SK-N-SH (cell line): ENCODE measurements at regions not wholly inside any gene's neighbourhood (a gene's known extent, or its start where the extent isn't known, plus 50 kb on each side); places are given as distances from the start of the nearest gene placed in this dataset.

Source experiments
- CTCF ChIA-PET: fragments of 300-600, 350-600 bp; formaldehyde crosslinking; extraction: SDS; loops from one replicate; lab custom pipeline; 2021; lab: Yijun Ruan, JAX
- POLR2A ChIA-PET: fragments of 350-600 bp; sonication (Branson Sonifier 250); formaldehyde crosslinking; extraction: SDS; loops from one replicate; lab custom pipeline; 2020; ENCODE audit warnings: antibody characterized with exemption, inconsistent platforms; lab: Yijun Ruan, JAX
- DNase-seq: peaks from one replicate; pipeline ENCODE4 v3.0.0; 2012
- H2AFZ ChIP-seq: fragments of 200-600 bp; sonication (generic); 2 replicates; pipeline ENCODE4 v1.8.1; 2016; ENCODE audit warnings: antibody characterized with exemption, mild to moderate bottlenecking, low read depth
- H3F3A ChIP-seq: fragments of 200-600 bp; sonication (generic); replicated peaks from 2 replicates; pipeline ENCODE3; 2016; ENCODE audit warnings: antibody characterized with exemption, mild to moderate bottlenecking; ENCODE audit not compliant: insufficient read depth
- H3K27ac ChIP-seq, 2 experiments: fragments of 200-500 bp in 1 of 2; fragments of 200-600 bp in 1 of 2; sonication (Bioruptor generic) in 1 of 2; sonication (generic), shearing (Covaris generic) in 1 of 2; 2 replicates each; pipeline versions ENCODE4 v1.5.1 to v1.6.1; 2014 to 2016; ENCODE audit warnings: low read depth in 2 of 2, inconsistent platforms in 1 of 2, low read length in 1 of 2, mild to moderate bottlenecking in 1 of 2, mixed read lengths in 1 of 2
- H3K27me3 ChIP-seq: fragments of 200-600 bp; sonication (generic), shearing (Covaris generic); 2 replicates; pipeline ENCODE4 v1.6.1; 2016; ENCODE audit warnings: mixed run types; ENCODE audit not compliant: insufficient read depth
- H3K36me3 ChIP-seq, 2 experiments: fragments of 200-500 bp in 1 of 2; fragments of 200-600 bp in 1 of 2; sonication (Bioruptor generic) in 1 of 2; sonication (generic) in 1 of 2; replicated peaks in 1 of 2; 2 replicates each; pipeline versions ENCODE3 to v1.5.1; 2014 to 2016; ENCODE audit warnings: low read length in 1 of 2, mild to moderate bottlenecking in 1 of 2; ENCODE audit not compliant: insufficient read depth in 2 of 2, control insufficient read depth in 1 of 2
- H3K4me1 ChIP-seq, 2 experiments: fragments of 200-500 bp in 1 of 2; fragments of 200-600 bp in 1 of 2; sonication (Bioruptor generic) in 1 of 2; sonication (generic), shearing (Covaris generic) in 1 of 2; 2 replicates each; pipeline versions ENCODE4 v1.5.1 to v1.6.1; 2014 to 2016; ENCODE audit warnings: low read depth in 1 of 2, low read length in 1 of 2, mixed run types in 1 of 2; ENCODE audit not compliant: insufficient read depth in 2 of 2, control insufficient read depth in 1 of 2
- H3K4me2 ChIP-seq: fragments of 200-600 bp; sonication (generic), shearing (Covaris generic); 2 replicates; pipeline ENCODE4 v1.6.1; 2017; ENCODE audit warnings: mixed run types
- H3K4me3 ChIP-seq, 2 experiments: fragments of 200-500 bp in 1 of 2; fragments of 200-600 bp in 1 of 2; sonication (Bioruptor generic) in 1 of 2; sonication (generic), shearing (Covaris generic) in 1 of 2; 2 replicates each; pipeline versions ENCODE4 v1.5.1 to v1.8.1; 2014 to 2016; ENCODE audit warnings: low read depth in 2 of 2, inconsistent platforms in 1 of 2, low read length in 1 of 2, mild to moderate bottlenecking in 1 of 2, mixed read lengths in 1 of 2, moderate library complexity in 1 of 2
- H3K79me2 ChIP-seq: fragments of 200-600 bp; sonication (generic); 2 replicates; pipeline ENCODE4 v1.8.1; 2017; ENCODE audit warnings: mild to moderate bottlenecking; ENCODE audit not compliant: insufficient read depth
- H3K9ac ChIP-seq: fragments of 200-600 bp; sonication (generic); 2 replicates; pipeline ENCODE4 v1.6.1; 2017; ENCODE audit warnings: mixed run types
- H3K9me2 ChIP-seq: fragments of 200-600 bp; sonication (generic); 2 replicates; pipeline ENCODE4 v1.6.1; 2017; ENCODE audit warnings: mixed run types
- H3K9me3 ChIP-seq: fragments of 200-600 bp; sonication (generic); 2 replicates; pipeline ENCODE4 v1.6.1; 2017; ENCODE audit warnings: mixed run types, mild to moderate bottlenecking, moderate library complexity
- H4K20me1 ChIP-seq: fragments of 200-600 bp; sonication (generic); 2 replicates; pipeline ENCODE4 v1.6.1; 2017; ENCODE audit warnings: mild to moderate bottlenecking, mixed run types; ENCODE audit not compliant: insufficient read depth
- CHD2 ChIP-seq: fragments of 150-350 bp; IDR thresholded peaks from 2 replicates; pipeline ENCODE4 v1.6.1; 2018; ENCODE audit warnings: low read length; ENCODE audit not compliant: partially characterized antibody
- ELF1 ChIP-seq: IDR thresholded peaks from 2 replicates; pipeline ENCODE4 v1.4.0; 2012
- EP300 ChIP-seq, 2 experiments: IDR thresholded peaks; 2 replicates each; pipeline versions ENCODE4 v1.4.0 to v1.6.1; 2012; ENCODE audit warnings: borderline replicate concordance in 1 of 2, low read depth in 1 of 2, low read length in 1 of 2
- EZH2phosphoT487 ChIP-seq: fragments of 200-600 bp; sonication (generic); IDR thresholded peaks from 2 replicates; pipeline ENCODE4 v1.6.1; 2017; ENCODE audit warnings: low read depth, mixed run types, mild to moderate bottlenecking, antibody characterized with exemption, moderate library complexity, borderline replicate concordance
- FOXM1 ChIP-seq: IDR thresholded peaks from 2 replicates; pipeline ENCODE4 v1.4.0; 2012; ENCODE audit warnings: low read depth, mild to moderate bottlenecking
- GABPA ChIP-seq: IDR thresholded peaks from 2 replicates; pipeline ENCODE4 v1.4.0; 2012; ENCODE audit warnings: low read depth, mild to moderate bottlenecking
- JUND ChIP-seq: IDR thresholded peaks from 2 replicates; pipeline ENCODE4 v1.4.0; 2012
- MXI1 ChIP-seq: IDR thresholded peaks from 2 replicates; pipeline ENCODE4 v1.6.1; 2012; ENCODE audit warnings: mild to moderate bottlenecking, low read depth, low read length, improper control_type of control experiment
- NFIC ChIP-seq: IDR thresholded peaks from 2 replicates; pipeline ENCODE4 v1.4.0; 2012; ENCODE audit warnings: borderline replicate concordance
- POLR2AphosphoS5 ChIP-seq: IDR thresholded peaks from 2 replicates; pipeline ENCODE4 v1.6.1; 2012; ENCODE audit warnings: low read depth, low read length
- TEAD4 ChIP-seq: IDR thresholded peaks from 2 replicates; pipeline ENCODE4 v1.4.0; 2012; ENCODE audit warnings: mild to moderate bottlenecking, borderline replicate concordance; ENCODE audit not compliant: insufficient read depth
- YY1 ChIP-seq: IDR thresholded peaks from 2 replicates; pipeline ENCODE4 v1.4.0; 2012; ENCODE audit warnings: low read depth, mild to moderate bottlenecking
- WGBS: methylation state at CpG from one replicate; pipeline ENCODE4 v1.1.6; 2017; ENCODE audit warnings: low lambda C conversion rate; 5-methylcytosine and 5-hydroxymethylcytosine counted together
- TF ChIP-seq, protein P1 (sequence below): IDR thresholded peaks from 2 replicates; pipeline ENCODE4 v1.6.1; 2012; ENCODE audit warnings: mild to moderate bottlenecking, low read depth, low read length, moderate library complexity
- TF ChIP-seq, protein P2 (sequence below): IDR thresholded peaks from 2 replicates; pipeline ENCODE4 v1.4.0; 2012; ENCODE audit warnings: low read depth, borderline replicate concordance
- TF ChIP-seq, protein P3 (sequence below): IDR thresholded peaks from 2 replicates; pipeline ENCODE4 v1.4.0; 2012; ENCODE audit warnings: low read depth, borderline replicate concordance
- TF ChIP-seq, protein P4 (sequence below): fragments of 150-350 bp; IDR thresholded peaks from 2 replicates; pipeline ENCODE4 v1.6.1; 2016; ENCODE audit warnings: mild to moderate bottlenecking, low read depth, low read length

DNA sequence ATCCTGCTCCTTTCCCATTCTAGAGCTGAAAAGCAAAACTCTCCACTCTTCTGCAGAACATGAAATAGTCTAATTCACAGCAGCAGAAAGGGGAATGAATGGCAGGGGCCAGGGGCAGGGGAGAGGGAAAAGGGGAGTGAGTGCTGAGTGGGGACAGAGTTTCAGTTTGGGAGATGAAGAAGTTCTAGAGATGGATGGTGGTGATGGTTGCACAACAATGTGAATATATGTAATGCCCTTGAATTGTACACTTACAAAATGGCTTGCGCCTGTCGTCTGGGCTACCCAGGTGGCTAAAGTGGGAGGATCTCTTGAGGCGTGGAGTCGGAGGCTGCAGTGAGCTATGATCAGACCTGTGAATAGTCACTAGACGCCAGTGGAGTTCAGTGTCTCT lies 78.5 kb upstream of the MEF2A start:
- H3K9ac ChIP-seq = no peak overlapping the region
- POLR2A ChIA-PET = no interaction called here

DNA sequence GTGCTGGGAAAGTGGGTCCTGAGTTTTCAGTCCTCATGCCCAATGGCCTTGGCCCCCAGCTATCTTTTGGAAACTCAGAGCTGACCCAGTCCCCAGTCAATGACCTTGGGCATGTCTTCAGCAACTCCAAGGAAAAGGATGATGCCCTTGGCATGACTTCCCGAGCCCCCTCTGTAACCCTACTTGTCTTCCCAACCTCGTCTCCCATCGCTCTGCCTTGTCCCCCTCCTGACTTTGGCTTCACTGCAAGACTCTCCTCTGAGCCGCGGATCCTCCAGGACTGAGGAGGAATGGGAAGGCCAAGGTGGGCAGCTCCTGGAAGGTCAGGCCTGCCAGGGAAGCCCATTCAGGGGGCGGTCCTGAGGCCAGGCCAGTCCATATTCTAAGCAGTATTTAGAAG lies 73.5 kb upstream of the MEF2A start:
- Histone ChIP-seq H2AFZ (no peak overlapping the region), H3K79me2 (no peaks in the 10 kb centered on the region), H3K27ac (no peak overlapping the region), H3K9me2 (no peaks in the 10 kb centered on the region), H3K36me3 (no peaks in the 10 kb centered on the region), H3K4me2 (no peak overlapping the region), H3K4me1 (peaks cover under 1 to 2% of the 10 kb centered on the region in 2 experiments; a peak in 3 of 4 replicates), H4K20me1 (no peaks in the 10 kb centered on the region), H3K9me3 (no peaks in the 10 kb centered on the region), H3K4me3 (no peak overlapping the region), H3K27me3 (no peaks in the 10 kb centered on the region), H3F3A (no peaks in the 10 kb centered on the region), H3K9ac (no peak overlapping the region)
- CTCF ChIA-PET = interaction anchor here (0.8 kb wide), 1 partner anchor 212 kb away, joined by 3 read pairs; no protein-coding TSS in a partner anchor
- POLR2A ChIA-PET = interaction anchor here (0.6 kb wide), 1 partner anchor 8 kb away, joined by 3 read pairs; no protein-coding TSS in a partner anchor
- WGBS = 82% methylated on average over 6 of the region's 6 CpGs
- no peak for DNase-seq
- TF ChIP-seq, protein P1, sequence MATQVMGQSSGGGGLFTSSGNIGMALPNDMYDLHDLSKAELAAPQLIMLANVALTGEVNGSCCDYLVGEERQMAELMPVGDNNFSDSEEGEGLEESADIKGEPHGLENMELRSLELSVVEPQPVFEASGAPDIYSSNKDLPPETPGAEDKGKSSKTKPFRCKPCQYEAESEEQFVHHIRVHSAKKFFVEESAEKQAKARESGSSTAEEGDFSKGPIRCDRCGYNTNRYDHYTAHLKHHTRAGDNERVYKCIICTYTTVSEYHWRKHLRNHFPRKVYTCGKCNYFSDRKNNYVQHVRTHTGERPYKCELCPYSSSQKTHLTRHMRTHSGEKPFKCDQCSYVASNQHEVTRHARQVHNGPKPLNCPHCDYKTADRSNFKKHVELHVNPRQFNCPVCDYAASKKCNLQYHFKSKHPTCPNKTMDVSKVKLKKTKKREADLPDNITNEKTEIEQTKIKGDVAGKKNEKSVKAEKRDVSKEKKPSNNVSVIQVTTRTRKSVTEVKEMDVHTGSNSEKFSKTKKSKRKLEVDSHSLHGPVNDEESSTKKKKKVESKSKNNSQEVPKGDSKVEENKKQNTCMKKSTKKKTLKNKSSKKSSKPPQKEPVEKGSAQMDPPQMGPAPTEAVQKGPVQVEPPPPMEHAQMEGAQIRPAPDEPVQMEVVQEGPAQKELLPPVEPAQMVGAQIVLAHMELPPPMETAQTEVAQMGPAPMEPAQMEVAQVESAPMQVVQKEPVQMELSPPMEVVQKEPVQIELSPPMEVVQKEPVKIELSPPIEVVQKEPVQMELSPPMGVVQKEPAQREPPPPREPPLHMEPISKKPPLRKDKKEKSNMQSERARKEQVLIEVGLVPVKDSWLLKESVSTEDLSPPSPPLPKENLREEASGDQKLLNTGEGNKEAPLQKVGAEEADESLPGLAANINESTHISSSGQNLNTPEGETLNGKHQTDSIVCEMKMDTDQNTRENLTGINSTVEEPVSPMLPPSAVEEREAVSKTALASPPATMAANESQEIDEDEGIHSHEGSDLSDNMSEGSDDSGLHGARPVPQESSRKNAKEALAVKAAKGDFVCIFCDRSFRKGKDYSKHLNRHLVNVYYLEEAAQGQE = no peak
- TF ChIP-seq, protein P2, sequence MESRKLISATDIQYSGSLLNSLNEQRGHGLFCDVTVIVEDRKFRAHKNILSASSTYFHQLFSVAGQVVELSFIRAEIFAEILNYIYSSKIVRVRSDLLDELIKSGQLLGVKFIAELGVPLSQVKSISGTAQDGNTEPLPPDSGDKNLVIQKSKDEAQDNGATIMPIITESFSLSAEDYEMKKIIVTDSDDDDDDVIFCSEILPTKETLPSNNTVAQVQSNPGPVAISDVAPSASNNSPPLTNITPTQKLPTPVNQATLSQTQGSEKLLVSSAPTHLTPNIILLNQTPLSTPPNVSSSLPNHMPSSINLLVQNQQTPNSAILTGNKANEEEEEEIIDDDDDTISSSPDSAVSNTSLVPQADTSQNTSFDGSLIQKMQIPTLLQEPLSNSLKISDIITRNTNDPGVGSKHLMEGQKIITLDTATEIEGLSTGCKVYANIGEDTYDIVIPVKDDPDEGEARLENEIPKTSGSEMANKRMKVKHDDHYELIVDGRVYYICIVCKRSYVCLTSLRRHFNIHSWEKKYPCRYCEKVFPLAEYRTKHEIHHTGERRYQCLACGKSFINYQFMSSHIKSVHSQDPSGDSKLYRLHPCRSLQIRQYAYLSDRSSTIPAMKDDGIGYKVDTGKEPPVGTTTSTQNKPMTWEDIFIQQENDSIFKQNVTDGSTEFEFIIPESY = no peak
- TF ChIP-seq TEAD4 (no peak), FOXM1 (no peak), JUND (no peak), EP300 (IDR thresholded peaks at IDR 0.05; ENCODE audit: borderline replicate concordance in 1 of 2, low read depth in 1 of 2, low read length in 1 of 2) (no peak), YY1 (no peak)

More for the DNA sequence above, 78.5 kb upstream of the MEF2A start:
- Histone ChIP-seq H3K9me3 (no peaks in the 10 kb centered on the region), H3K4me1 (peaks cover 7 to 16% of the 10 kb centered on the region in 2 experiments; a peak in 3 of 4 replicates), H3K27me3 (no peaks in the 10 kb centered on the region), H2AFZ (peak overlapping the region; percentile 23; the same call in 1 of the 2 replicates), H4K20me1 (no peaks in the 10 kb centered on the region), H3K79me2 (no peaks in the 10 kb centered on the region), H3K36me3 (no peaks in the 10 kb centered on the region), H3K27ac (no peak overlapping the region), H3K9me2 (no peaks in the 10 kb centered on the region), H3F3A (no peaks in the 10 kb centered on the region), H3K4me2 (no peak overlapping the region), H3K4me3 (no peak overlapping the region)
- CTCF ChIA-PET = interaction anchor here (1.6 kb wide), 1 partner anchor 217 kb away, joined by 4 read pairs; no protein-coding TSS in a partner anchor
- WGBS = 96% methylated on average over 5 of the region's 5 CpGs
- TF ChIP-seq ELF1 (no peak), EZH2phosphoT487 (no peak), NFIC (no peak), GABPA (no peak), POLR2AphosphoS5 (no peak), CHD2 (no peak), MXI1 (no peak)
- TF ChIP-seq, protein P3, sequence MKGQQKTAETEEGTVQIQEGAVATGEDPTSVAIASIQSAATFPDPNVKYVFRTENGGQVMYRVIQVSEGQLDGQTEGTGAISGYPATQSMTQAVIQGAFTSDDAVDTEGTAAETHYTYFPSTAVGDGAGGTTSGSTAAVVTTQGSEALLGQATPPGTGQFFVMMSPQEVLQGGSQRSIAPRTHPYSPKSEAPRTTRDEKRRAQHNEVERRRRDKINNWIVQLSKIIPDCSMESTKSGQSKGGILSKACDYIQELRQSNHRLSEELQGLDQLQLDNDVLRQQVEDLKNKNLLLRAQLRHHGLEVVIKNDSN = no peak
- TF ChIP-seq, protein P4, sequence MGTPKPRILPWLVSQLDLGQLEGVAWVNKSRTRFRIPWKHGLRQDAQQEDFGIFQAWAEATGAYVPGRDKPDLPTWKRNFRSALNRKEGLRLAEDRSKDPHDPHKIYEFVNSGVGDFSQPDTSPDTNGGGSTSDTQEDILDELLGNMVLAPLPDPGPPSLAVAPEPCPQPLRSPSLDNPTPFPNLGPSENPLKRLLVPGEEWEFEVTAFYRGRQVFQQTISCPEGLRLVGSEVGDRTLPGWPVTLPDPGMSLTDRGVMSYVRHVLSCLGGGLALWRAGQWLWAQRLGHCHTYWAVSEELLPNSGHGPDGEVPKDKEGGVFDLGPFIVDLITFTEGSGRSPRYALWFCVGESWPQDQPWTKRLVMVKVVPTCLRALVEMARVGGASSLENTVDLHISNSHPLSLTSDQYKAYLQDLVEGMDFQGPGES = no peak
- TF ChIP-seq, protein P1 = no peak
- no peak for DNase-seq
